GM12892 (cell line): ENCODE measurements at regions not wholly inside any gene's neighbourhood (a gene's known extent, or its start where the extent isn't known, plus 50 kb on each side); places are given as distances from the start of the nearest gene placed in this dataset.

Experiments used
- POLR2A ChIP-seq: IDR thresholded peaks from 2 replicates; pipeline ENCODE4 v1.6.1; 2011; ENCODE audit warnings: low read depth, low read length, control low read depth
- TAF1 ChIP-seq: IDR thresholded peaks from 2 replicates; pipeline ENCODE4 v1.6.1; 2011; ENCODE audit warnings: low read depth, mild to moderate bottlenecking, control low read depth, low read length, borderline replicate concordance

DNA sequence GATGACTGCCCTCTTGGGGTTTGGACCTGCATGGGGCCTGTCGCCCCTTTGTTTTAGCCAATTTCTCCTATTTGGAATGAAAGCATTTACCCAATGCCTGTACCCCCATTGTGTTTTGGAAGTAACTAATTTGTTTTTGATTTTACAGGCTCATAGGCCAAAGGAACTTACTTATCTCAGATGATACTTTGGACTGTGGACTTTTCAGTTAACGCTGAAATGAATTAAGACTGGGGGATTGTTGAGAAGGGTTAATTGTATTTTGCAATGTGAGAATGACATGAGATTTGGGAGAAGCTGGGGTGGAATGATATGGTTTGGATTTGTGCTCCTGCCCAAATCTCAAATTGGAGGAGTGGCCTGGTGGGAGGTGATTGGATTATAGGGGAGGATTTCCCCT lies 185.8 kb upstream of the PHYHIPL start:
- TF ChIP-seq POLR2A (no peak), TAF1 (no peak)
